SK-N-MC (cell line): ENCODE measurements at regions not wholly inside any gene's neighbourhood (a gene's known extent, or its start where the extent isn't known, plus 50 kb on each side); places are given as distances from the start of the nearest gene placed in this dataset.

Experiments used
- EZH2 ChIP-seq: fragments of 200-600 bp; sonication (generic); IDR thresholded peaks from one replicate; pipeline ENCODE4 v1.6.1; 2017; ENCODE audit warnings: antibody characterized with exemption
- FOXP2 ChIP-seq: optimal IDR thresholded peaks from 2 replicates; pipeline ENCODE3; 2011; ENCODE audit warnings: mild to moderate bottlenecking, moderate library complexity; ENCODE audit not compliant: insufficient read depth; ENCODE audit errors: extremely low read length, control extremely low read depth
- POLR2AphosphoS5 ChIP-seq: IDR thresholded peaks from 2 replicates; pipeline ENCODE4 v1.6.1; 2012; ENCODE audit warnings: mild to moderate bottlenecking, low read depth, low read length, borderline replicate concordance

- TF ChIP-seq POLR2AphosphoS5 (no peak), EZH2 (no peak), FOXP2 (no peak)
These were observed 82.0 kb upstream of the ESRRB start for GRCh38 chr14:76293923-76294322.
